Activated T-cell treated with anti-CD3 and anti-CD28 coated beads, Interleukin-2, amount 50 U/mL, for 48 hours (primary cell): ENCODE measurements at regions not wholly inside any gene's neighbourhood (a gene's known extent, or its start where the extent isn't known, plus 50 kb on each side); places are given as distances from the start of the nearest gene placed in this dataset.

Source experiments
- DNase-seq, 2 experiments: peaks; one replicate each; pipeline ENCODE4 v3.0.0-alpha.2; 2020

GRCh38 chr20:41939659-41940058 is 321.5 kb upstream of the CHD6 start:
- no peak for DNase-seq

- DNase-seq, result no peak
Measured at GRCh38 chr20:41938353-41938752, 320.2 kb upstream of the CHD6 start.

- no peak for DNase-seq
Measured at GRCh38 chr20:41935259-41935791, 317.1 kb upstream of the CHD6 start.

GRCh38 chr20:41932431-41932830 is 314.3 kb upstream of the CHD6 start:
- no peak for DNase-seq

- no peak for DNase-seq
Measured at GRCh38 chr20:41927655-41928054, 309.5 kb upstream of the CHD6 start.

GRCh38 chr20:41927189-41927588 is 309.0 kb upstream of the CHD6 start:
- no peak for DNase-seq

GRCh38 chr20:41925476-41925875 is 307.3 kb upstream of the CHD6 start:
- no peak for DNase-seq

- DNase-seq, result no peak
Measured at GRCh38 chr20:41923624-41924023, 305.4 kb upstream of the CHD6 start.

GRCh38 chr20:41913146-41913545 is 295.0 kb upstream of the CHD6 start:
- no peak for DNase-seq

- no peak for DNase-seq
Measured at GRCh38 chr20:41910558-41910957, 292.4 kb upstream of the CHD6 start.

- DNase-seq, result no peak
Measured at GRCh38 chr20:41905199-41905598, 287.0 kb upstream of the CHD6 start.

- DNase-seq, result no peak
Measured at GRCh38 chr20:41903586-41903985, 285.4 kb upstream of the CHD6 start.

GRCh38 chr20:41902346-41902745 is 284.2 kb upstream of the CHD6 start:
- no peak for DNase-seq

GRCh38 chr20:41900201-41900691 is 282.1 kb upstream of the CHD6 start:
- no peak for DNase-seq

GRCh38 chr20:41897708-41898107 is 279.5 kb upstream of the CHD6 start:
- DNase-seq, result no peak

- DNase-seq, result no peak
Measured at GRCh38 chr20:41895241-41896032, 277.3 kb upstream of the CHD6 start.

GRCh38 chr20:41894255-41894963 is 276.2 kb upstream of the CHD6 start:
- DNase-seq, result no peak

- no peak for DNase-seq
Measured at GRCh38 chr20:41892031-41892430, 273.9 kb upstream of the CHD6 start.

GRCh38 chr20:41889844-41890224 is 271.7 kb upstream of the CHD6 start:
- no peak for DNase-seq

- DNase-seq, result no peak
Measured at GRCh38 chr20:41889126-41889843, 271.1 kb upstream of the CHD6 start.

GRCh38 chr20:41888434-41888833 is 270.3 kb upstream of the CHD6 start:
- no peak for DNase-seq

GRCh38 chr20:41887500-41887899 is 269.3 kb upstream of the CHD6 start:
- no peak for DNase-seq

- DNase-seq, result no peak
Measured at GRCh38 chr20:41881466-41882046, 263.4 kb upstream of the CHD6 start.
